HCT116 (cell line): ENCODE measurements at regions not wholly inside any gene's neighbourhood (a gene's known extent, or its start where the extent isn't known, plus 50 kb on each side); places are given as distances from the start of the nearest gene placed in this dataset.

ENCODE experiments used
- ATAC-seq: fragments of 200-7000 bp; cut with Tn5 transposase; 2 replicates; pipeline ENCODE4 v1.9.1; 2020; ENCODE audit warnings: mild to moderate bottlenecking, moderate library complexity
- BruUV-seq: library from RNA; stranded (reverse); fragments of 400-500 nt; replicated peaks from 2 replicates; lab custom pipeline; 2021; lab: Mats Ljungman, UMichigan
- CTCF ChIA-PET: fragments of 300-600 bp; sonication (Branson Sonifier 250); formaldehyde crosslinking; loops from one replicate; lab custom pipeline; 2021; ENCODE audit warnings: antibody characterized with exemption; lab: Charles Lee
- POLR2A ChIA-PET: fragments of 300-600, 350-600 bp; sonication (Branson Sonifier 250); formaldehyde crosslinking; loops from one replicate; lab custom pipeline; 2021; ENCODE audit warnings: antibody characterized with exemption; lab: Charles Lee
- RAD21 ChIA-PET, 2 experiments: fragments of 300-600 bp; sonication (Branson Sonifier 250); formaldehyde crosslinking; loops; one replicate each; lab custom pipeline; 2023; ENCODE audit warnings: low total read pairs in 2 of 2; ENCODE audit not compliant: uncharacterized antibody in 2 of 2, unreplicated experiment in 2 of 2, low non-redundant PET in 1 of 2; lab: Charles Lee
- DNase-seq: peaks from one replicate; pipeline ENCODE4 v3.0.0-alpha.2; 2010; ENCODE audit warnings: low read depth, low spot score
- H2AFZ ChIP-seq: fragments of 200-600 bp; shearing (Covaris generic), sonication (generic); 2 replicates; pipeline ENCODE4 v1.6.1; 2017; ENCODE audit warnings: low read depth, mixed run types, mixed read lengths, antibody characterized with exemption, low read length; ENCODE audit not compliant: poor library complexity, severe bottlenecking
- H3K27ac ChIP-seq: 2 replicates; pipeline ENCODE4 v1.5.1; 2012; ENCODE audit warnings: low read depth, low read length
- H3K27me3 ChIP-seq: fragments of 200-600 bp; sonication (generic); 2 replicates; pipeline ENCODE4 v1.6.1; 2016; ENCODE audit warnings: mixed run types, low read length, mixed read lengths; ENCODE audit not compliant: insufficient read depth
- H3K36me3 ChIP-seq, 2 experiments: fragments of 200-500 bp in 1 of 2; fragments of 200-600 bp in 1 of 2; sonication (Bioruptor generic) in 1 of 2; sonication (generic) in 1 of 2; 2 replicates each; pipeline versions ENCODE4 v1.5.1 to v1.6.1; 2014 to 2016; ENCODE audit warnings: low read length in 2 of 2, inconsistent platforms in 1 of 2, mixed read lengths in 1 of 2, mixed run types in 1 of 2; ENCODE audit not compliant: insufficient read depth in 2 of 2, control insufficient read depth in 1 of 2
- H3K4me1 ChIP-seq, 2 experiments: fragments of 200-600 bp in 1 of 2; sonication (generic) in 1 of 2; 2 replicates each; pipeline versions ENCODE4 v1.5.1 to v1.6.1; 2012 to 2017; ENCODE audit warnings: low read length in 2 of 2, inconsistent platforms in 1 of 2, mild to moderate bottlenecking in 1 of 2, mixed read lengths in 1 of 2, mixed run types in 1 of 2, moderate library complexity in 1 of 2; ENCODE audit not compliant: insufficient read depth in 2 of 2, control insufficient read depth in 1 of 2
- H3K4me2 ChIP-seq: fragments of 200-600 bp; sonication (generic); 2 replicates; pipeline ENCODE4 v1.6.1; 2017; ENCODE audit warnings: mixed run types, low read length, mixed read lengths
- H3K4me3 ChIP-seq, 2 experiments: fragments of 200-600 bp in 1 of 2; sonication (generic) in 1 of 2; replicated peaks in 1 of 2; 2 replicates each; pipeline ENCODE4 v1.5.1; 2011 to 2016; ENCODE audit warnings: low read length in 2 of 2, control low read depth in 1 of 2, low read depth in 1 of 2, mild to moderate bottlenecking in 1 of 2, mixed read lengths in 1 of 2, mixed run types in 1 of 2
- H3K79me2 ChIP-seq: fragments of 200-600 bp; sonication (generic); 2 replicates; pipeline ENCODE4 v1.6.1; 2017; ENCODE audit warnings: mild to moderate bottlenecking, mixed run types, low read length, moderate library complexity, mixed read lengths; ENCODE audit not compliant: insufficient read depth
- H3K9ac ChIP-seq: fragments of 200-600 bp; sonication (generic); 2 replicates; pipeline ENCODE4 v1.6.1; 2016; ENCODE audit warnings: low read length, mixed read lengths
- H3K9me2 ChIP-seq: fragments of 200-600 bp; sonication (generic), shearing (Covaris generic); 2 replicates; pipeline ENCODE4 v1.6.1; 2017; ENCODE audit warnings: mixed run types, mild to moderate bottlenecking, moderate library complexity; ENCODE audit not compliant: insufficient read depth
- H3K9me3 ChIP-seq, 2 experiments: fragments of 200-500 bp in 1 of 2; fragments of 200-600 bp in 1 of 2; sonication (Bioruptor generic) in 1 of 2; sonication (generic) in 1 of 2; 2 replicates each; pipeline ENCODE4 v1.6.1; 2014 to 2017; ENCODE audit warnings: low read length in 2 of 2, mixed read lengths in 2 of 2, inconsistent platforms in 1 of 2, low read depth in 1 of 2, mild to moderate bottlenecking in 1 of 2, mixed run types in 1 of 2, moderate library complexity in 1 of 2; ENCODE audit not compliant: control insufficient read depth in 1 of 2, insufficient read depth in 1 of 2
- H4K20me1 ChIP-seq: fragments of 200-600 bp; sonication (generic), shearing (Covaris generic); 2 replicates; pipeline ENCODE4 v1.6.1; 2017; ENCODE audit warnings: mixed run types, mild to moderate bottlenecking, moderate library complexity; ENCODE audit not compliant: insufficient read depth
- CBX3 ChIP-seq: IDR thresholded peaks from 2 replicates; pipeline ENCODE4 v1.6.1; 2012; ENCODE audit warnings: low read depth
- EGR1 ChIP-seq: IDR thresholded peaks from 2 replicates; pipeline ENCODE4 v1.6.1; 2012; ENCODE audit warnings: low read depth
- ELF1 ChIP-seq: IDR thresholded peaks from 2 replicates; pipeline ENCODE4 v1.6.1; 2012; ENCODE audit warnings: low read depth, borderline replicate concordance
- EZH2 ChIP-seq: fragments of 200-600 bp; sonication (generic); IDR thresholded peaks from 2 replicates; pipeline ENCODE4 v1.6.1; 2017; ENCODE audit warnings: antibody characterized with exemption, mixed run types
- EZH2phosphoT487 ChIP-seq: fragments of 200-600 bp; IDR thresholded peaks from 2 replicates; pipeline ENCODE4 v1.6.1; 2018; ENCODE audit warnings: antibody characterized with exemption, borderline replicate concordance
- FOSL1 ChIP-seq: IDR thresholded peaks from 2 replicates; pipeline ENCODE4 v1.6.1; 2012; ENCODE audit warnings: low read depth
- POLR2A ChIP-seq: IDR thresholded peaks from 2 replicates; pipeline ENCODE4 v1.7.0; 2011; ENCODE audit warnings: borderline replicate concordance; ENCODE audit not compliant: insufficient read depth, insufficient read length; ENCODE audit errors: extremely low read depth
- POLR2AphosphoS5 ChIP-seq: IDR thresholded peaks from 2 replicates; pipeline ENCODE4 v1.6.1; 2011; ENCODE audit warnings: mild to moderate bottlenecking, low read depth, low read length, moderate library complexity
- RAD21 ChIP-seq: IDR thresholded peaks from 2 replicates; pipeline ENCODE4 v1.6.1; 2012; ENCODE audit warnings: low read depth, mild to moderate bottlenecking
- REST ChIP-seq: IDR thresholded peaks from 2 replicates; pipeline ENCODE4 v1.6.1; 2012; ENCODE audit warnings: low read depth
- SIN3A ChIP-seq: IDR thresholded peaks from 2 replicates; pipeline ENCODE4 v1.6.1; 2012; ENCODE audit warnings: low read depth
- SP1 ChIP-seq: IDR thresholded peaks from 2 replicates; pipeline ENCODE4 v1.6.1; 2012; ENCODE audit warnings: low read depth
- TCF7L2 ChIP-seq: IDR thresholded peaks from 2 replicates; pipeline ENCODE4 v1.7.0; 2011; ENCODE audit warnings: borderline replicate concordance, inconsistent platforms; ENCODE audit not compliant: insufficient read depth, insufficient read length; ENCODE audit errors: extremely low read depth
- YY1 ChIP-seq: IDR thresholded peaks from 2 replicates; pipeline ENCODE4 v1.6.1; 2011; ENCODE audit warnings: low read length, low read depth, moderate library complexity, mild to moderate bottlenecking; ENCODE audit not compliant: insufficient replicate concordance; ENCODE audit errors: extremely low read depth
- ZFX ChIP-seq: fragments of 450-650 bp; IDR thresholded peaks from 2 replicates; pipeline ENCODE4 v1.6.1; 2017
- intact Hi-C: fragments of 100-400 bp; cut with micrococcal nuclease; formaldehyde crosslinking; loops from 2 replicates; pipeline ENCODE4 v1.10.0; 2022
- TF ChIP-seq, protein P1 (sequence below), 3 experiments: fragments of 200-600 bp in 1 of 3; sonication (generic) in 1 of 3; IDR thresholded peaks in 2 of 3; conservative IDR thresholded peaks in 1 of 3; 2 replicates each; pipeline ENCODE4 v1.5.1; 2012 to 2017; ENCODE audit warnings: low read depth in 2 of 3, low read length in 2 of 3, antibody characterized with exemption in 1 of 3, borderline replicate concordance in 1 of 3, control low read depth in 1 of 3, mild to moderate bottlenecking in 1 of 3, mixed read lengths in 1 of 3, mixed run types in 1 of 3, moderate library complexity in 1 of 3; ENCODE audit not compliant: insufficient read depth in 1 of 3

GRCh38 chr2:75317802-75318201, 118.5 kb upstream of the TACR1 start:
- RAD21 ChIA-PET = no interaction called here
- DNase-seq = no peak
- Histone ChIP-seq H3K27ac (no peak overlapping the region), H4K20me1 (no peaks in the 10 kb centered on the region), H3K36me3 (no peaks in the 10 kb centered on the region), H3K9me3 (no peaks in the 10 kb centered on the region), H3K4me2 (no peak overlapping the region), H3K79me2 (no peaks in the 10 kb centered on the region), H3K27me3 (peaks cover 5% of the 10 kb centered on the region), H3K4me3 (no peak overlapping the region), H3K4me1 (no peaks in the 10 kb centered on the region), H2AFZ (no peak overlapping the region), H3K9me2 (no peaks in the 10 kb centered on the region), H3K9ac (no peak overlapping the region)
- POLR2A ChIA-PET = no interaction called here
- CTCF ChIA-PET = no interaction called here
- intact Hi-C loops = no loop called here
- TF ChIP-seq, protein P1, sequence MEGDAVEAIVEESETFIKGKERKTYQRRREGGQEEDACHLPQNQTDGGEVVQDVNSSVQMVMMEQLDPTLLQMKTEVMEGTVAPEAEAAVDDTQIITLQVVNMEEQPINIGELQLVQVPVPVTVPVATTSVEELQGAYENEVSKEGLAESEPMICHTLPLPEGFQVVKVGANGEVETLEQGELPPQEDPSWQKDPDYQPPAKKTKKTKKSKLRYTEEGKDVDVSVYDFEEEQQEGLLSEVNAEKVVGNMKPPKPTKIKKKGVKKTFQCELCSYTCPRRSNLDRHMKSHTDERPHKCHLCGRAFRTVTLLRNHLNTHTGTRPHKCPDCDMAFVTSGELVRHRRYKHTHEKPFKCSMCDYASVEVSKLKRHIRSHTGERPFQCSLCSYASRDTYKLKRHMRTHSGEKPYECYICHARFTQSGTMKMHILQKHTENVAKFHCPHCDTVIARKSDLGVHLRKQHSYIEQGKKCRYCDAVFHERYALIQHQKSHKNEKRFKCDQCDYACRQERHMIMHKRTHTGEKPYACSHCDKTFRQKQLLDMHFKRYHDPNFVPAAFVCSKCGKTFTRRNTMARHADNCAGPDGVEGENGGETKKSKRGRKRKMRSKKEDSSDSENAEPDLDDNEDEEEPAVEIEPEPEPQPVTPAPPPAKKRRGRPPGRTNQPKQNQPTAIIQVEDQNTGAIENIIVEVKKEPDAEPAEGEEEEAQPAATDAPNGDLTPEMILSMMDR (IDR thresholded peaks at IDR 0.05 in 2 of 3, conservative IDR thresholded peaks at IDR 0.05 in 1 of 3; ENCODE audit: borderline replicate concordance in 1 of 3, insufficient read depth in 1 of 3, low read depth in 2 of 3, low read length in 2 of 3) = no peak
- TF ChIP-seq TCF7L2 (no peak), SP1 (no peak), CBX3 (no peak), ELF1 (no peak), RAD21 (no peak), POLR2AphosphoS5 (no peak), EZH2phosphoT487 (no peak)
- no TSS peak for BruUV-seq
- no peak for ATAC-seq

GRCh38 chr2:75317316-75317715, 118.0 kb upstream of the TACR1 start:
- intact Hi-C loops = no loop called here
- H3K4me2 ChIP-seq = no peak overlapping the region
- no peak overlapping the region for H3K27ac ChIP-seq
- no peak overlapping the region for H2AFZ ChIP-seq
- POLR2A ChIA-PET = no interaction called here
- no peaks in the 10 kb centered on the region for H3K9me3 ChIP-seq
- no peaks in the 10 kb centered on the region for H3K4me1 ChIP-seq
- no peaks in the 10 kb centered on the region for H3K79me2 ChIP-seq
- no peaks in the 10 kb centered on the region for H3K9me2 ChIP-seq
- ATAC-seq (no peak), DNase-seq (no peak)
- RAD21 ChIA-PET = no interaction called here
- CTCF ChIA-PET = no interaction called here
- peaks cover 5% of the 10 kb centered on the region for H3K27me3 ChIP-seq
- no peaks in the 10 kb centered on the region for H4K20me1 ChIP-seq
- no peak overlapping the region for H3K4me3 ChIP-seq
- no TSS peak for BruUV-seq
- no peak overlapping the region for H3K9ac ChIP-seq
- no peaks in the 10 kb centered on the region for H3K36me3 ChIP-seq
- no peak for TF ChIP-seq EZH2
- no peak for TF ChIP-seq ZFX
- no peak for TF ChIP-seq SIN3A
- TF ChIP-seq EZH2phosphoT487 = no peak
- no peak for TF ChIP-seq EGR1
- TF ChIP-seq TCF7L2 = no peak
- no peak for TF ChIP-seq ELF1
- TF ChIP-seq REST = no peak
- TF ChIP-seq FOSL1 = no peak
- no peak for TF ChIP-seq RAD21
- no peak for TF ChIP-seq YY1
- TF ChIP-seq POLR2A = no peak
